GM12892 (cell line): ENCODE measurements at regions not wholly inside any gene's neighbourhood (a gene's known extent, or its start where the extent isn't known, plus 50 kb on each side); places are given as distances from the start of the nearest gene placed in this dataset.

Source experiments
- POLR2AphosphoS5 ChIP-seq: IDR thresholded peaks from 2 replicates; pipeline ENCODE4 v1.6.1; 2011; ENCODE audit warnings: low read depth, low read length, control low read depth
- TAF1 ChIP-seq: IDR thresholded peaks from 2 replicates; pipeline ENCODE4 v1.6.1; 2011; ENCODE audit warnings: low read depth, mild to moderate bottlenecking, control low read depth, low read length, borderline replicate concordance

GRCh38 chr2:239500574-239501550 lies 100.0 kb upstream of the HDAC4 start:
- no peak for TF ChIP-seq POLR2AphosphoS5
- no peak for TF ChIP-seq TAF1
